H1 (cell line): ENCODE measurements at regions not wholly inside any gene's neighbourhood (a gene's known extent, or its start where the extent isn't known, plus 50 kb on each side); places are given as distances from the start of the nearest gene placed in this dataset.

Experiments
- CTCF ChIA-PET: fragments of 300-600 bp; sonication (Branson Sonifier 250); formaldehyde crosslinking; loops from one replicate; lab custom pipeline; 2021; ENCODE audit not compliant: partially characterized antibody; lab: Charles Lee
- POLR2A ChIA-PET: fragments of 300-600 bp; sonication (Branson Sonifier 250); formaldehyde crosslinking; loops from one replicate; lab custom pipeline; 2021; ENCODE audit warnings: inconsistent platforms; ENCODE audit not compliant: partially characterized antibody; lab: Charles Lee
- DNase-seq, 2 experiments: peaks; one replicate each; pipeline versions ENCODE4 v3.0.0 to v3.0.0-alpha.2; 2010 to 2022; ENCODE audit warnings: low spot score in 2 of 2, low read depth in 1 of 2, mixed read lengths in 1 of 2
- FAIRE-seq: peaks from 2 replicates; lab custom pipeline; 2011; peaks lifted over from hg19 to GRCh38; lab: Jason Lieb, UNC
- H2AFZ ChIP-seq: 2 replicates; pipeline ENCODE4 v1.8.1; 2012; ENCODE audit warnings: low read length, inconsistent platforms
- H2AK5ac ChIP-seq: 2 replicates; pipeline ENCODE4 v1.6.1; 2013; ENCODE audit warnings: low read depth, low read length
- H2BK120ac ChIP-seq: replicated peaks from 2 replicates; pipeline ENCODE3; 2013; ENCODE audit warnings: low read depth, low read length, inconsistent platforms
- H2BK12ac ChIP-seq: 2 replicates; pipeline ENCODE4 v1.6.1; 2013; ENCODE audit warnings: low read depth, low read length
- H2BK15ac ChIP-seq: 2 replicates; pipeline ENCODE4 v1.6.1; 2013; ENCODE audit warnings: low read length
- H2BK20ac ChIP-seq: 2 replicates; pipeline ENCODE4 v1.6.1; 2013; ENCODE audit warnings: low read length
- H2BK5ac ChIP-seq: 2 replicates; pipeline ENCODE4 v1.6.1; 2013; ENCODE audit warnings: low read depth, low read length
- H3K14ac ChIP-seq: 2 replicates; pipeline ENCODE4 v1.6.1; 2013; ENCODE audit warnings: inconsistent platforms; ENCODE audit not compliant: insufficient read length
- H3K18ac ChIP-seq: 2 replicates; pipeline ENCODE4 v1.6.1; 2013; ENCODE audit warnings: low read length; ENCODE audit errors: extremely low read depth
- H3K23ac ChIP-seq: 2 replicates; pipeline ENCODE4 v1.6.1; 2013; ENCODE audit warnings: inconsistent platforms; ENCODE audit not compliant: insufficient read length
- H3K23me2 ChIP-seq: 2 replicates; pipeline ENCODE4 v1.6.1; 2013; ENCODE audit warnings: low read depth, low read length
- H3K27ac ChIP-seq: 2 replicates; pipeline ENCODE4 v1.6.1; 2011; ENCODE audit warnings: low read depth, low read length, inconsistent platforms
- H3K27me3 ChIP-seq, 4 experiments: replicated peaks in 1 of 4; 1 replicate in 1 of 4; 2 replicates in 3 of 4; pipeline versions ENCODE4 v1.6.1 to v1.8.1; 2011 to 2013; ENCODE audit warnings: low read length in 3 of 4, mild to moderate bottlenecking in 3 of 4, inconsistent platforms in 2 of 4, mixed read lengths in 2 of 4, moderate library complexity in 1 of 4; ENCODE audit not compliant: control insufficient read depth in 3 of 4, insufficient read depth in 3 of 4; ENCODE audit errors: extremely low read depth in 1 of 4
- H3K36me3 ChIP-seq, 4 experiments: 2 replicates each; pipeline versions ENCODE4 v1.6.1 to v1.8.1; 2011 to 2013; ENCODE audit warnings: mild to moderate bottlenecking in 4 of 4, low read length in 3 of 4, moderate library complexity in 2 of 4, control low read depth in 1 of 4, inconsistent platforms in 1 of 4; ENCODE audit not compliant: insufficient read depth in 4 of 4, control insufficient read depth in 2 of 4
- H3K4ac ChIP-seq: replicated peaks from 2 replicates; pipeline ENCODE3; 2013; ENCODE audit warnings: low read length, low read depth, mixed read lengths, inconsistent platforms; ENCODE audit not compliant: insufficient read length
- H3K4me1 ChIP-seq, 4 experiments: replicated peaks in 1 of 4; 1 replicate in 1 of 4; 2 replicates in 3 of 4; pipeline versions ENCODE4 v1.6.1 to v1.8.1; 2011 to 2013; ENCODE audit warnings: low read length in 3 of 4, inconsistent platforms in 2 of 4, mixed read lengths in 1 of 4; ENCODE audit not compliant: insufficient read depth in 4 of 4, control insufficient read depth in 3 of 4
- H3K4me2 ChIP-seq, 2 experiments: 2 replicates each; pipeline versions ENCODE4 v1.6.1 to v1.8.1; 2011 to 2013; ENCODE audit warnings: low read depth in 2 of 2, low read length in 2 of 2, control low read depth in 1 of 2, inconsistent platforms in 1 of 2, mild to moderate bottlenecking in 1 of 2; ENCODE audit not compliant: insufficient read depth in 1 of 2
- H3K4me3 ChIP-seq, 4 experiments: fragments of 200-600, 300-600 bp in 1 of 4; sonication (generic), shearing (Covaris generic), sonication (Bioruptor Twin) in 1 of 4; 2 replicates each; pipeline versions ENCODE4 v1.5.1 to v1.8.1; 2011 to 2016; ENCODE audit warnings: low read length in 4 of 4, low read depth in 3 of 4, control low read depth in 2 of 4, inconsistent platforms in 2 of 4, mild to moderate bottlenecking in 2 of 4, mixed read lengths in 1 of 4, moderate library complexity in 1 of 4; ENCODE audit not compliant: insufficient read depth in 2 of 4; ENCODE audit errors: extremely low read depth in 1 of 4
- H3K56ac ChIP-seq: replicated peaks from 2 replicates; pipeline ENCODE3; 2013; ENCODE audit warnings: low read depth, mild to moderate bottlenecking, mixed read lengths, low read length, inconsistent platforms; ENCODE audit not compliant: insufficient read length
- H3K79me1 ChIP-seq: 2 replicates; pipeline ENCODE4 v1.6.1; 2013; ENCODE audit warnings: low read depth, low read length, control low read depth
- H3K79me2 ChIP-seq, 2 experiments: 2 replicates each; pipeline versions ENCODE4 v1.6.1 to v1.8.1; 2012 to 2013; ENCODE audit warnings: low read length in 2 of 2, mild to moderate bottlenecking in 2 of 2, inconsistent platforms in 1 of 2; ENCODE audit not compliant: insufficient read depth in 2 of 2, control insufficient read depth in 1 of 2
- H3K9ac ChIP-seq, 4 experiments: replicated peaks in 1 of 4; 1 replicate in 1 of 4; 2 replicates in 3 of 4; pipeline versions ENCODE4 v1.6.1 to v1.8.1; 2011 to 2013; ENCODE audit warnings: low read depth in 3 of 4, low read length in 3 of 4, control low read depth in 2 of 4, mild to moderate bottlenecking in 2 of 4, moderate library complexity in 2 of 4, inconsistent platforms in 1 of 4; ENCODE audit errors: extremely low read depth in 1 of 4
- H3K9me3 ChIP-seq, 2 experiments: 2 replicates each; pipeline versions ENCODE4 v1.6.1 to v1.8.1; 2012 to 2013; ENCODE audit warnings: mild to moderate bottlenecking in 2 of 2, moderate library complexity in 2 of 2, control low read depth in 1 of 2, inconsistent platforms in 1 of 2, low read depth in 1 of 2, low read length in 1 of 2, mixed read lengths in 1 of 2; ENCODE audit not compliant: insufficient read depth in 2 of 2
- H4K20me1 ChIP-seq, 2 experiments: replicated peaks in 1 of 2; 2 replicates each; pipeline versions ENCODE3 to v1.8.1; 2011 to 2013; ENCODE audit warnings: inconsistent platforms in 2 of 2, low read length in 2 of 2, mild to moderate bottlenecking in 1 of 2; ENCODE audit not compliant: insufficient read depth in 2 of 2, control insufficient read depth in 1 of 2
- H4K5ac ChIP-seq: 2 replicates; pipeline ENCODE4 v1.6.1; 2013; ENCODE audit warnings: low read length, low read depth, mixed read lengths, inconsistent platforms; ENCODE audit not compliant: insufficient read length
- H4K8ac ChIP-seq: 2 replicates; pipeline ENCODE4 v1.8.0; 2013; ENCODE audit warnings: mild to moderate bottlenecking, moderate library complexity, low read length, inconsistent platforms; ENCODE audit not compliant: insufficient read depth; ENCODE audit errors: extremely low read depth
- H4K91ac ChIP-seq: replicated peaks from 2 replicates; pipeline ENCODE3; 2013; ENCODE audit warnings: low read length, mixed read lengths, inconsistent platforms; ENCODE audit not compliant: insufficient read length
- CBX5 ChIP-seq: fragments of 300-800, 300-1000 bp; sonication (generic); IDR thresholded peaks from 2 replicates; pipeline ENCODE4 v1.7.1; 2016; ENCODE audit warnings: antibody characterized with exemption, low read length, low read depth
- CTCF ChIP-seq, 3 experiments: IDR thresholded peaks; 1 replicate in 2 of 3; 2 replicates in 1 of 3; pipeline versions ENCODE4 v1.5.1 to v1.6.1; 2011; ENCODE audit warnings: low read length in 3 of 3, mild to moderate bottlenecking in 3 of 3, inconsistent platforms in 2 of 3, low read depth in 1 of 3, moderate library complexity in 1 of 3; ENCODE audit not compliant: insufficient read depth in 1 of 3; ENCODE audit errors: control extremely low read depth in 1 of 3
- E2F6 ChIP-seq: IDR thresholded peaks from 2 replicates; pipeline ENCODE4 v1.6.1; 2012; ENCODE audit warnings: inconsistent platforms
- EGR1 ChIP-seq: IDR thresholded peaks from 2 replicates; pipeline ENCODE4 v1.6.1; 2011; ENCODE audit warnings: low read depth, low read length, borderline replicate concordance
- EZH2 ChIP-seq: fragments of 200-600 bp; sonication (generic); IDR thresholded peaks from 2 replicates; pipeline ENCODE4 v1.7.1; 2012; ENCODE audit warnings: low read depth, mild to moderate bottlenecking, moderate library complexity, low read length, inconsistent platforms; ENCODE audit not compliant: severe bottlenecking
- HDAC6 ChIP-seq: IDR thresholded peaks from one replicate; pipeline ENCODE4 v1.7.1; 2012; ENCODE audit warnings: low read depth, mild to moderate bottlenecking, inconsistent platforms, low read length, moderate library complexity
- MAX ChIP-seq: IDR thresholded peaks from 2 replicates; pipeline ENCODE4 v1.6.1; 2012; ENCODE audit warnings: inconsistent platforms
- NRF1 ChIP-seq: IDR thresholded peaks from 2 replicates; pipeline ENCODE4 v1.6.1; 2011; ENCODE audit warnings: mild to moderate bottlenecking, low read depth, low read length, improper control_type of control experiment
- RBBP5 ChIP-seq: IDR thresholded peaks from 2 replicates; pipeline ENCODE4 v1.7.1; 2012; ENCODE audit warnings: low read depth, mild to moderate bottlenecking, inconsistent platforms, low read length, moderate library complexity, borderline replicate concordance
- SIRT6 ChIP-seq: IDR thresholded peaks from one replicate; pipeline ENCODE4 v1.7.1; 2012; ENCODE audit warnings: low read length, inconsistent platforms
- SP1 ChIP-seq: IDR thresholded peaks from 2 replicates; pipeline ENCODE4 v1.6.1; 2011; ENCODE audit warnings: low read depth, low read length
- SP4 ChIP-seq: IDR thresholded peaks from 2 replicates; pipeline ENCODE4 v1.6.1; 2012; ENCODE audit warnings: low read length, inconsistent platforms
- SRF ChIP-seq: IDR thresholded peaks from 2 replicates; pipeline ENCODE4 v1.6.1; 2011; ENCODE audit warnings: mild to moderate bottlenecking, low read depth, low read length, moderate library complexity
- WGBS, 2 experiments: shearing (Covaris generic) in 1 of 2; methylation state at CpG; one replicate each; pipeline versions ENCODE4 v1.1.6 to v1.1.7; 2013 to 2015; ENCODE audit warnings: low lambda C conversion rate in 2 of 2, mixed read lengths in 2 of 2, inconsistent platforms in 1 of 2, low coverage in 1 of 2, missing lambda C conversion rate in 1 of 2; ENCODE audit not compliant: insufficient replicate concordance in 2 of 2, insufficient coverage in 1 of 2, insufficient read length in 1 of 2; ENCODE audit errors: extremely low coverage in 1 of 2, missing lambda C conversion rate in 1 of 2; 5-methylcytosine and 5-hydroxymethylcytosine counted together

GRCh38 chr18:5817816-5818215 is 77.5 kb downstream of the TMEM200C start:
- H3K4me1 ChIP-seq = no peaks in the 10 kb centered on the region
- no peak overlapping the region for H3K9ac ChIP-seq
- H3K79me1 ChIP-seq = no peaks in the 10 kb centered on the region
- no peak overlapping the region for H3K27ac ChIP-seq
- H3K23ac ChIP-seq = no peak overlapping the region
- no peak overlapping the region for H2BK20ac ChIP-seq
- H3K23me2 ChIP-seq = no peaks in the 10 kb centered on the region
- no peaks in the 10 kb centered on the region for H3K9me3 ChIP-seq
- no peak overlapping the region for H3K4me2 ChIP-seq
- H3K4ac ChIP-seq = no peak overlapping the region
- H3K36me3 ChIP-seq = no peaks in the 10 kb centered on the region
- H4K20me1 ChIP-seq = no peaks in the 10 kb centered on the region
- H4K5ac ChIP-seq = no peak overlapping the region
- no peak overlapping the region for H3K4me3 ChIP-seq
- H2BK12ac ChIP-seq = no peak overlapping the region
- WGBS, 2 experiments = 85% methylated on average over 1 of the region's 1 CpG; no CpG with 5 or more reads in 1 of the 2 experiments
- ChIA-PET POLR2A (no interaction called here), CTCF (no interaction called here)
- FAIRE-seq (no peak), DNase-seq (no peak)
- no peak overlapping the region for H3K14ac ChIP-seq
- H4K91ac ChIP-seq = no peak overlapping the region
- no peak overlapping the region for H2AK5ac ChIP-seq
- H4K8ac ChIP-seq = no peak overlapping the region
- H3K18ac ChIP-seq = no peak overlapping the region
- no peak overlapping the region for H2BK5ac ChIP-seq
- H3K27me3 ChIP-seq = no peaks in the 10 kb centered on the region
- H2BK120ac ChIP-seq = no peak overlapping the region
- H3K79me2 ChIP-seq = no peaks in the 10 kb centered on the region
- no peak overlapping the region for H3K56ac ChIP-seq
- no peak overlapping the region for H2AFZ ChIP-seq
- no peak overlapping the region for H2BK15ac ChIP-seq
- TF ChIP-seq CBX5 (no peak), SP4 (no peak), SIRT6 (no peak), CTCF (IDR thresholded peaks at IDR 0.05; ENCODE audit: control extremely low read depth in 1 of 3, insufficient read depth in 1 of 3, low read depth in 1 of 3, low read length in 3 of 3) (no peak), NRF1 (no peak), EZH2 (no peak), EGR1 (no peak), MAX (no peak), SRF (no peak), SP1 (no peak), RBBP5 (no peak), E2F6 (no peak), HDAC6 (no peak)
